ENCODE measurements at regions not wholly inside any gene's neighbourhood (a gene's known extent, or its start where the extent isn't known, plus 50 kb on each side); places are given as distances from the start of the nearest gene placed in this dataset.

DNA sequence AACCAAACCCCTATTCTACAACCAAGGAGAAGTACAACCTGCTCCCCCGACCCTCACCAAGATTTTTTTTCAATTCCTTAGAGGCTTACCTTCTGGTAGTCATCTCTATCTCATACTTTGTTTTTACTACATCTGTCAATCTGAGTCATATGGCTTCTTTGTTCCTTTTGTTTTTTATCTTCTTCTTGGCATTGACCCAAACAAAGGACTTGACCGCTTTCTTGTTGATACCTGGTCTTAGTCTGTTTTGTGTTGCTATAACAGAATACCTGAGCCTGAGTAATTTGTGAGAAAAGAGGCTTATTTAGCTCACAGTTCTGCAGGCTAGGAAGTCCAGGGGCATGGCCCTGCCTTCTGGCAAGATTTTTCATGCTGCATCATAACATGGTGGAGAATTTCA is 352.7 kb downstream of the MLLT3 start:
- no peak overlapping the region for H3K27ac ChIP-seq (ENCODE audit: extremely low read depth, low read depth, low read length)
- ChIA-PET CTCF (interaction anchor here (0.7 kb wide), 1 partner anchor 31 kb away, joined by 3 read pairs; no protein-coding TSS in a partner anchor), POLR2A (no interaction called here)
- H3K9me3 ChIP-seq (ENCODE audit: control insufficient read depth, insufficient read depth, low read depth, low read length), result no peaks in the 10 kb centered on the region
- H3K36me3 ChIP-seq (ENCODE audit: control insufficient read depth in 2 of 2, insufficient read depth in 1 of 2, low read length in 2 of 2), result no peaks in the 10 kb centered on the region
- TF ChIP-seq MYNN (tag by site-specific recombination; IDR thresholded peaks at IDR 0.05; ENCODE audit: borderline replicate concordance) (no peak), HOXC10 (CRISPR knock-in tag; IDR thresholded peaks at IDR 0.05) (no peak), ZNF777 (tag by site-specific recombination; IDR thresholded peaks at IDR 0.05; ENCODE audit: borderline replicate concordance) (no peak), ZNF426 (tag by site-specific recombination; IDR thresholded peaks at IDR 0.05) (no peak), GLI4 (tag by site-specific recombination; IDR thresholded peaks at IDR 0.05) (no peak), RBAK (tag by site-specific recombination; IDR thresholded peaks at IDR 0.05) (no peak), ZNF248 (tag by site-specific recombination; IDR thresholded peaks at IDR 0.05) (no peak), SP7 (tag by site-specific recombination; IDR thresholded peaks at IDR 0.05) (no peak), ZNF311 (tag by site-specific recombination; IDR thresholded peaks at IDR 0.05; ENCODE audit: borderline replicate concordance) (no peak), ZBTB7A (tag by site-specific recombination; IDR thresholded peaks at IDR 0.05; ENCODE audit: low read depth) (no peak), ZNF514 (tag by site-specific recombination; IDR thresholded peaks at IDR 0.05) (no peak)
- TF ChIP-seq, protein P1, sequence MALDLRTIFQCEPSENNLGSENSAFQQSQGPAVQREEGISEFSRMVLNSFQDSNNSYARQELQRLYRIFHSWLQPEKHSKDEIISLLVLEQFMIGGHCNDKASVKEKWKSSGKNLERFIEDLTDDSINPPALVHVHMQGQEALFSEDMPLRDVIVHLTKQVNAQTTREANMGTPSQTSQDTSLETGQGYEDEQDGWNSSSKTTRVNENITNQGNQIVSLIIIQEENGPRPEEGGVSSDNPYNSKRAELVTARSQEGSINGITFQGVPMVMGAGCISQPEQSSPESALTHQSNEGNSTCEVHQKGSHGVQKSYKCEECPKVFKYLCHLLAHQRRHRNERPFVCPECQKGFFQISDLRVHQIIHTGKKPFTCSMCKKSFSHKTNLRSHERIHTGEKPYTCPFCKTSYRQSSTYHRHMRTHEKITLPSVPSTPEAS (tag by site-specific recombination; IDR thresholded peaks at IDR 0.05), result no peak
- TF ChIP-seq, protein P2, sequence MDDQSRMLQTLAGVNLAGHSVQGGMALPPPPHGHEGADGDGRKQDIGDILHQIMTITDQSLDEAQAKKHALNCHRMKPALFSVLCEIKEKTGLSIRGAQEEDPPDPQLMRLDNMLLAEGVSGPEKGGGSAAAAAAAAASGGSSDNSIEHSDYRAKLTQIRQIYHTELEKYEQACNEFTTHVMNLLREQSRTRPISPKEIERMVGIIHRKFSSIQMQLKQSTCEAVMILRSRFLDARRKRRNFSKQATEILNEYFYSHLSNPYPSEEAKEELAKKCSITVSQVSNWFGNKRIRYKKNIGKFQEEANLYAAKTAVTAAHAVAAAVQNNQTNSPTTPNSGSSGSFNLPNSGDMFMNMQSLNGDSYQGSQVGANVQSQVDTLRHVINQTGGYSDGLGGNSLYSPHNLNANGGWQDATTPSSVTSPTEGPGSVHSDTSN (CRISPR knock-in tag; IDR thresholded peaks at IDR 0.05), result no peak
- TF ChIP-seq, protein P3, sequence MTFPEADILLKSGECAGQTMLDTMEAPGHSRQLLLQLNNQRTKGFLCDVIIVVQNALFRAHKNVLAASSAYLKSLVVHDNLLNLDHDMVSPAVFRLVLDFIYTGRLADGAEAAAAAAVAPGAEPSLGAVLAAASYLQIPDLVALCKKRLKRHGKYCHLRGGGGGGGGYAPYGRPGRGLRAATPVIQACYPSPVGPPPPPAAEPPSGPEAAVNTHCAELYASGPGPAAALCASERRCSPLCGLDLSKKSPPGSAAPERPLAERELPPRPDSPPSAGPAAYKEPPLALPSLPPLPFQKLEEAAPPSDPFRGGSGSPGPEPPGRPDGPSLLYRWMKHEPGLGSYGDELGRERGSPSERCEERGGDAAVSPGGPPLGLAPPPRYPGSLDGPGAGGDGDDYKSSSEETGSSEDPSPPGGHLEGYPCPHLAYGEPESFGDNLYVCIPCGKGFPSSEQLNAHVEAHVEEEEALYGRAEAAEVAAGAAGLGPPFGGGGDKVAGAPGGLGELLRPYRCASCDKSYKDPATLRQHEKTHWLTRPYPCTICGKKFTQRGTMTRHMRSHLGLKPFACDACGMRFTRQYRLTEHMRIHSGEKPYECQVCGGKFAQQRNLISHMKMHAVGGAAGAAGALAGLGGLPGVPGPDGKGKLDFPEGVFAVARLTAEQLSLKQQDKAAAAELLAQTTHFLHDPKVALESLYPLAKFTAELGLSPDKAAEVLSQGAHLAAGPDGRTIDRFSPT (tag by site-specific recombination; IDR thresholded peaks at IDR 0.05), result no peak
- TF ChIP-seq, protein P4, sequence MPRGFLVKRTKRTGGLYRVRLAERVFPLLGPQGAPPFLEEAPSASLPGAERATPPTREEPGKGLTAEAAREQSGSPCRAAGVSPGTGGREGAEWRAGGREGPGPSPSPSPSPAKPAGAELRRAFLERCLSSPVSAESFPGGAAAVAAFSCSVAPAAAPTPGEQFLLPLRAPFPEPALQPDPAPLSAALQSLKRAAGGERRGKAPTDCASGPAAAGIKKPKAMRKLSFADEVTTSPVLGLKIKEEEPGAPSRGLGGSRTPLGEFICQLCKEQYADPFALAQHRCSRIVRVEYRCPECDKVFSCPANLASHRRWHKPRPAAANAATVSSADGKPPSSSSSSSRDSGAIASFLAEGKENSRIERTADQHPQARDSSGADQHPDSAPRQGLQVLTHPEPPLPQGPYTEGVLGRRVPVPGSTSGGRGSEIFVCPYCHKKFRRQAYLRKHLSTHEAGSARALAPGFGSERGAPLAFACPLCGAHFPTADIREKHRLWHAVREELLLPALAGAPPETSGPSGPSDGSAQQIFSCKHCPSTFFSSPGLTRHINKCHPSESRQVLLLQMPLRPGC (tag by site-specific recombination; IDR thresholded peaks at IDR 0.05), result no peak
- TF ChIP-seq, protein P5, sequence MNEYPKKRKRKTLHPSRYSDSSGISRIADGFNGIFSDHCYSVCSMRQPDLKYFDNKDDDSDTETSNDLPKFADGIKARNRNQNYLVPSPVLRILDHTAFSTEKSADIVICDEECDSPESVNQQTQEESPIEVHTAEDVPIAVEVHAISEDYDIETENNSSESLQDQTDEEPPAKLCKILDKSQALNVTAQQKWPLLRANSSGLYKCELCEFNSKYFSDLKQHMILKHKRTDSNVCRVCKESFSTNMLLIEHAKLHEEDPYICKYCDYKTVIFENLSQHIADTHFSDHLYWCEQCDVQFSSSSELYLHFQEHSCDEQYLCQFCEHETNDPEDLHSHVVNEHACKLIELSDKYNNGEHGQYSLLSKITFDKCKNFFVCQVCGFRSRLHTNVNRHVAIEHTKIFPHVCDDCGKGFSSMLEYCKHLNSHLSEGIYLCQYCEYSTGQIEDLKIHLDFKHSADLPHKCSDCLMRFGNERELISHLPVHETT (tag by site-specific recombination; IDR thresholded peaks at IDR 0.05), result no peak
- TF ChIP-seq, protein P6, sequence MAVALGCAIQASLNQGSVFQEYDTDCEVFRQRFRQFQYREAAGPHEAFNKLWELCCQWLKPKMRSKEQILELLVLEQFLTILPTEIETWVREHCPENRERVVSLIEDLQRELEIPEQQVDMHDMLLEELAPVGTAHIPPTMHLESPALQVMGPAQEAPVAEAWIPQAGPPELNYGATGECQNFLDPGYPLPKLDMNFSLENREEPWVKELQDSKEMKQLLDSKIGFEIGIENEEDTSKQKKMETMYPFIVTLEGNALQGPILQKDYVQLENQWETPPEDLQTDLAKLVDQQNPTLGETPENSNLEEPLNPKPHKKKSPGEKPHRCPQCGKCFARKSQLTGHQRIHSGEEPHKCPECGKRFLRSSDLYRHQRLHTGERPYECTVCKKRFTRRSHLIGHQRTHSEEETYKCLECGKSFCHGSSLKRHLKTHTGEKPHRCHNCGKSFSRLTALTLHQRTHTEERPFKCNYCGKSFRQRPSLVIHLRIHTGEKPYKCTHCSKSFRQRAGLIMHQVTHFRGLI (tag by site-specific recombination; IDR thresholded peaks at IDR 0.05), result no peak
- H3K4me3 ChIP-seq (ENCODE audit: low read depth, low read length), result no peak overlapping the region
- no peaks in the 10 kb centered on the region for H3K4me1 ChIP-seq (ENCODE audit: control insufficient read depth, insufficient read depth, low read length)

Measured in HEK293 (cell line).